NCI-H2107 treated with DMSO at 0.1 percent for 48 hours (cell line): ENCODE measurements at regions not wholly inside any gene's neighbourhood (a gene's known extent, or its start where the extent isn't known, plus 50 kb on each side); places are given as distances from the start of the nearest gene placed in this dataset.

Experiments
- DNase-seq: peaks from one replicate; lab custom pipeline; 2025; ENCODE audit not compliant: unreplicated experiment; lab: John Stamatoyannopoulos, UW

DNA sequence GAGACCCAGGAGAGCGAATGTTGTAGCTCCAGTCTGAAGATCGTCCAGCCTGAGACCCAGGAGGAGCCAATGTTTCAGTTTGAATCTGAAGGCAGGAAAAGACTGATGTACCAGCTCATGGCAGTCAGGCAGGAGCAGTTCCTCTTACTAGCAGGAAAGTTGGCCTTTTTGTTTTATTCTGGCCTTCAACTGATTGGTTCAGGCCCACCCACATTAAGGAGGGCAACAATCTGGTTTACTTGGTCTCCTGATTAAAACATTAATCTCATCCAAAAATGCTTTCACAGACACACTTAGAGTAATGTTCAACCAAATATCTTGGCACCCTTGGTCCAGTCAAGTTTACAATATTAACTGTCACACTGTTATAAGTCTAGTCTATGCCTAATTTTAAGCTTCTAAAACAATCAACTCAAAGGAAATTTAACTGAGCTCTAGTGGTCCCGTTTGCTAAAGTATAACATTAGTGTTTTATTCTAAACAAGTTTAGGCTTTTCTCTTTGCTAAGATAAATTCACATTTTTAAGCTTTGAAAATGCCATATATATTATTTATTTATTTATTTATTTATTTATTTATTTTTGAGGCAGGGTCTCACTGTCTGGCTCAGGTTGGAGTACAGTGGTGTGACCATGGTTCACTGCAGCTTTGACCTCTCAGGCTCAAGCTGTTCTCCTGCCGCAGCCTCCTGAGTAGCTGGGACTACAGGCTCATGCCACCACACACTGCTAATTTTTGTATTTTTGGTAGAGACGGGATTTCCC is 275.5 kb upstream of the SLC35B3 start:
- DNase-seq = no peak

DNA sequence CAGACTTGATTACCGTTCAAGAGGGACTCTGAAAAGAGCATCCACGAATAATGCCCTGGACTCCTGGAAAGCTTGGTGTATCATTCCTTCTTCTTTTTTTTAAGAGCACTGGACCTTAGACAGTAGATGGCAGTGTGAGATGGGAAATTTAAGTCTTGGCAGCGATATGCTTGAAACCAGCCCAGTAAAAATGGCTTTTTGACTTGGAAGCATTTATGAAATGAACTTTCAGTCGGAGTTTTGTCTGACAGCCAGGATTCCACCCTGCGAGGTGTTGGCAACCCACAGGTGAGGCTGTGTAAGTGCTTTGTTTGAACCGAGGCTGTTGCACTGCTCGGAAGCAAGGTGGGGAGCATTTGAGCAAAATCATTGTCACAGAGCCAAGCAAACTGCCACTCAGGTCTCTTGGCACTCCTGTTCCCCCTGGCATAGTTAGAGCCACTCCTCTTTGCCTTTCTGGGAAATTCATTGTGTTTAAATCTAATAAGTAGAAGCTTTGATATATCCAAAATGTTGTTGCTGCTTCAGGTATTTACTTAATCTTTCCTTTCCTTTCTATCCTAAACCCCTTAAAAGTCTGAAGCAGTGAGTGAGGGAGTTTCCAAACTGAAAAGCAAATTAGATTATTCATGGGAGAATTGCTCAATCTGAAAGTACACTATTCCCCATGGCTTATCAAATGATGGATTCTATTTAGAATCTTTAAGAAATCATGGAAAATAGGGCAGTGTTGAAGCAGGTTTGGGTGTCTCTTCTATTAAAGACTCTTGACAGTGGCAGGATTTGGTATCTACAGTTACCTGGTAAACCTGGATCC is 272.8 kb upstream of the SLC35B3 start:
- DNase-seq = peak; percentile 73

DNA sequence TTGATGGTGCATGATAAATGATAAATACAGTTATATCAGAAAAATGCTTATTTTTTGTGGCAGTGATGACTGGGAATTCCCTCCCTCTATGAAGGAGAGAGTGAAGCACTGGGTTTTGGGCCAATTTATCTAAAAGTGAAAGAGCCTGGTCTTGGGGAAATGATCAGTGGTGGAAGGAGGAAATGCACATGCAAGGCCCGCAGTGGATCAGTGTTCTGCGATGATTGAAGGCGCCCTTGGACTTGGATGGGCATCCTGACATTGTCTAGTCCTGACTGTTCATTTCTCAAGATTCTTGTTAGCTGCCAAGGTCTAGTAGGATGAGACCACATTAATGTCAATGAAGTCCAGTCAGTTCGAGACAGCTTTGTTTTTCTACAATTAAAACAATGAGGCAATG is 272.0 kb upstream of the SLC35B3 start:
- no peak for DNase-seq

DNA sequence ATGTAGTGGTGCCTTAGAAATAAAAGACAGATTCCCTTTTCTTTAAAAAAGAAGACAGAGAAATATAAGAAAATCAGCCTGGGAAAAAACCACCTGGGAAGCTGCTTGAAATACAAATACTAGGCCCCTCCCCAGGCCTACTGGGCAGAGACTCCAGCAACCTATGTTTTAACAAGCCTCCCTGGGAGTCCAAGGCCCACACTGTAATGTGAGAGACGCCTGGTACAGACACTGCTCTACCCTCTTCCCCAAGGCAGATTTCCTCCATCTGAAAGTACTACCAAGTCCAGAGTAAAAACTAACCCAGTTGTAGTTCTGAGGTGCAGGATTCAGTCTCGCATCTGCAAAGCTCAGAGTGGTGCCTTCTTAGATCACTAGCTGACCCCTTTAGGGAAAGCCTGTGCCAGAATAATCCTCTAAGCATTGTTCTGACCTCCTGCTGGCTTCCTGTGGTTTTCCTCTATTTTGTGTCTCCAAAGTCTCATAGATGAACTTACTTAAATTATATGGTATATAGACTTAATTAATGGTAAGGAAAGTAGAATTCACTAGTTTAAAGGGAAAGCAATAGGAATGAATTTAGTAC is 270.2 kb upstream of the SLC35B3 start:
- DNase-seq = no peak

DNA sequence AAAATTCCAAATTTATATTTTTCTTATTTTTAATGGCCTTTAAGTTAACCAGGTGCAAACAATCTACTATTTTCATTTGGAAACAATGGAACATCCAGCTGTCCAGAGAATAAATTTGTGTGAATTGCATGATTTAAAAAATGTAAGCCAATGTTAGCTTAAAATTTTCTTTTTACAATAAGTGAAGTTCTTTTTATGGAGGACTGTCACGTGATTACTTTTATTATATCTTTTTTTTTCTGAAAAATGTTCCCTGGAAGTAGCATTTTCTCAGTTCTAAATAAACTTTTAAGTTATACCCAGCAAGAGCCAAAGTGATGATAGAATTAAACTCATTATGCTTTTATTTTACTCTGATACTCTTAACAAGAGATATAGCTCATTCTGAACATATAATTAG is 267.7 kb upstream of the SLC35B3 start:
- no peak for DNase-seq

DNA sequence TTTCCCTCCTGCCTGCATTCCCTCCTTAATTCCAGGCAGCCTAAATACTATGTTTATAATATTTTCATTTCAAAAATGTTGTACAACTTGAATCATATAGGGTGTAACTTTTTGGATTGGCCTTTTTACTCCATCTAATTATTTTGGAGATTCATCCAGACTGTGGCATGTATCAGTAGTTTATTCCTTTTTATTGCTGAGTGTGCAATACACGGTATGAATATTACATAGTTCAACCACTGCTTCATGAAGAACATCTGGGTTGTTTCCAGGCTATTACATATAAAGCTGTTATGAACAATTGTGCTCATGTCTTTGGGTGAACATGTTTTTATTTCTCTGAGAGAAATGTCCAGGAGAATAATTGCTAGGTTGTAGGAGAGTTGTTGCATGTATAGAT is 253.5 kb upstream of the SLC35B3 start:
- DNase-seq = no peak

DNA sequence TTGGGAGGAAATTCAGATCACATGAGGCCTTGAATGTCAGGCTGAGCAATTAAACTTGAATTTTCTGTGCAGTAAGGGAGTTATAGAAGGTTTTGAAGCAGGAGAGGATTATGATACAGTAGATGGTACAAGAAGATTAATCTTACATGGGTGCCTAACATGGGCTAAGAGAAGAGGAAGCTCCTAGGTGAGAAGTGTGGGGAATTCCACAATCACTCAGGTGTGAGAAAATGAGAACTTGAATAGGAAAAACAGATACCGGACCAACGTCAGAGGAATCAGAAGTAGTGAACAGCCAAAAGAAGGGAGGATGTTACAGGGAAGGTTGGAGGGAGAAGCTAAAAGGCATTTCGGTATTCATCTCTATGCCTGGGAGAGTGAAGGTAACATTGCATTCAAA is 250.7 kb upstream of the SLC35B3 start:
- DNase-seq = no peak

DNA sequence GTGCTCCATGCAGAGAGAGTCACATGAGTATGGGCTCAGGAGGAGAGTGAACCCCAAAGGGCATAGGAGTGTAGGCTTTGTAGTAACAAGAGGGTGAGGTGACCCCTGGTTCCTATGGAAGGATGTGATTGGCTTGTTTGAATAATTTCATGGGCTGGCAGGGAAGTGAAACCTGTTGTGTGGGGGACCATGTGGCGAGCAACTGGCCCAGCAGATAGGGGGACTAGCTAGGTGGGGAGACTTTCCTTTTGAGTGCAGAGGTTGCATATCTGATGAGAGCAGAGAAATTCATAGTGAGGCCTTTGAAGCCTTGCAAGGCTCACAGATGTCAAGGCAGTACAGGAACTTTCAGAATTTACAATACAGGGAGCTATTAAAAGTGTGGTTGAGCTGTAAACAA is 247.9 kb upstream of the SLC35B3 start:
- no peak for DNase-seq

DNA sequence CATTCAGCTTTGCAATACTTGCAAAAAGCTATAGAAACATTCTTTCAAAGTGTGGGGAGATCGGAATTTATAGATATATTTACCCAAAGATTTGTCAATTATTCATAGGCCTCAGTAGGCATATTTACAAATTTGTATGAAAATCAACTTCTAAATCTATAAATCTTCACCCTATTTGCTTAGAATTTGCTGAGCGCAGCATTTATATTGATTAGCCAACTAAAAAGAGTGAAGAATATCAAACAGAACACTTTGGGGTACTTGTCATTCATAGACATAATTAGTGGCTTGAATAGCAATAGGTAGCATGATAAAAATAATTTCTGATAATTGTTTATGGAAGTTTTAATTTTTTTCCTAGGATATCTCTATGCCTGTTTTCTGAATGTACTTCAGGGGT is 244.5 kb upstream of the SLC35B3 start:
- no peak for DNase-seq

DNA sequence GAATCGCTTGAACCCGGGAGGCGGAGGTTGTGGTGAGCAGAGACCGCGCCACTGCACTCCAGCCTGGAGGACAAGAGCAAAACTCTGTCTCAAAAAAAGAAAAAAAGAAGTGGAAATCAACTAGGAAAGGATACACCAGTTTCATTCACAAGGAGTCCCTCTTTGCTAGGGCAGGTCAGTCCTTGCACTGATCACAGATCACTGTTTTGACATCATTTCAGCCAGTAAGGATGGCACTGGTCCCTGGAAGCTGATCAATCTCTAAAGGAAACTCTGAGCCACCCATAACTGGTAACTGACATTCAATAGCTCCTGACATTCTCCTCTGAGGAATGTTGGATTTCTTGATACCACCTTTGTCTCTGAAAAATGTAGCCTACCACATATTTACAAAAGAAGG is 243.1 kb upstream of the SLC35B3 start:
- DNase-seq = no peak

DNA sequence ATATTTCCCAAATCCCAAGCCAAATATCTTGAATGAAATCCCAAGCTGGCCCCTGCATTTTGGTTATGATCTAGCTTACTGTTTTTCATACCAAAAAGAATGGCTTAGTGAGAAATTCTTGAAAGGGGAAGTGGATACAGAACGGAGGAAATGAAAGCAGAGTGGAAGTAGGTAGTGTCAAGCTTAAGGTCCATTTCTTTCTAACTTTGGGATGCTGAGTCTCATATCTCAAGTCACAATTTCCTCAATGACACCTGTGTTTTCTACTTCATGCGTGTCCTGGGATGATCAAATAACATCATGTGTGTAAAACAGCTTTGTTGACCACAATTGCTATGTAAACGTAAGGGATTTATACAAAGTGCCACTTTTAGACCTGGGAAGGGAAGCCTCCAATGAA is 238.8 kb upstream of the SLC35B3 start:
- DNase-seq = no peak

DNA sequence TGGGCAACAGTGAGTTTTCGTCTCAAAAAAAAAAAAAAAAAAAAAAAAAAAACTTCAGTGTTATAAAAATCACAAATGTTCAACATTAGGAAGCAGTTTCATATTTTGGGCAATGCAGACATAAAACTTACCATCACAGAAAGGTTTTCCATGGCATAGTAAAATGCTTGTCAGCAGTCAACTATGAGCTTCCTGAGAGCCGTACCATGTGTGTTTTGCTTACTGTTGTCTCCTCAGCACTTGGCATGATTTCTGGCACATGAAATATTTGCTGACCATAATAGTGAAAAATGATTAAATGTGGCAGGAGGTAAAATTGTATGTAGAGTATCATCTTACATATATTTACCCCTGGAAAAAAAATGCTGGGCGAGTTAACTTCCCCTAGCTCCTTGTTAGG is 237.5 kb upstream of the SLC35B3 start:
- no peak for DNase-seq

DNA sequence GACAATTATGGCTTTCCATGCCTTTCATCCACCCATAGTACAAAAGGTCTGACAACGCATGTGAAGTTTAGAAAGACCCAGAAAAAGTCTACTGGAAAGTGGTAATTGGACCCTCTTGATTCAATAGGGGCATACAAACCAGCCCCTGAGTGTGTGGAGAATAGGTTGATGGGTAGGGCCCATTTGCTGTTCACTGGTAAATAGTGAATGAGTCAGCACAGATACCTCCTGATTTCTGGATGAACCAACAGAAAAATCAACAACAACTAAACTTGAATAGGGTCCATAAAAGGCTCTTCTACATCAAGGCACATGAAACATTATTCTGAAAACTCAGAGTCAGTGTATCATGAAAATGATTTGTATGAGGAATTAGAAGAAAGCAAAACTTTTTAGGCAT is 235.4 kb upstream of the SLC35B3 start:
- no peak for DNase-seq

DNA sequence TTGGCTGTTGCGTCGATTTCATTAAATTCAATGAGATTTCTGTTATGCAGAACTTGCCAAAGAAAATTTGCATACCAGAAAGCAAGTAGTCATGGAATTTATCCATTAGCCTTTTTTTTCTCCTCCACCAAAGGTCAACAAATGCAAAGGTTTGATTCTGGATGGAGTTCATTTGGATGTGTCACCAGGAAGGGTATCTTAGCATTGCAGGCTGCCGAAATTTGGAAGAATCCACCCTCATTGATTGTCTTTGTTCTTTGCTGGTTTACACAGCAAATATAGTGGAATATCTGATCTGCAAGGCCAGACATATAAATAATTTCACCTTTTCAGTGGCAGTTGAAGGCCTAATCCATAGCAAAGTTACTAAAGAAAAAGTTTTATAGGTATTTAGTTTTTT is 229.4 kb upstream of the SLC35B3 start:
- no peak for DNase-seq

DNA sequence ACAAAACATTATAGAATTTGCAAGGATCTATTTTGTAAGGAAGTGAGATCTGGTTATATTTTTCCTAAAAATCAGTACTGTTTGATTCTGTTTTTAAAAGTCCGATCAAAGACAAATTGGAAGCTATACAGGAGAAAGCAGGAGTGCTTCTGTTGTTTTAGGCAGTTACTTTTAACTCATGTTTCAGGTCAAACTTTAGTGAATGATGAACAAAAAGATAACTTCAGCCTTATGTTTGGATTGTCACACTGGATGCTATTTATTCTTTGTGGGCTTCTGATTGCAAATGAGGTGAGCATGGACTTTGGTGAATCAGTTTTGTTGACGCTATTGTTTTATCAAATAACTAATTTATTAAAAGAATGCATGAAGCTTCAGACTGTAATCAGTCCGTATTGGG is 228.7 kb upstream of the SLC35B3 start:
- no peak for DNase-seq

DNA sequence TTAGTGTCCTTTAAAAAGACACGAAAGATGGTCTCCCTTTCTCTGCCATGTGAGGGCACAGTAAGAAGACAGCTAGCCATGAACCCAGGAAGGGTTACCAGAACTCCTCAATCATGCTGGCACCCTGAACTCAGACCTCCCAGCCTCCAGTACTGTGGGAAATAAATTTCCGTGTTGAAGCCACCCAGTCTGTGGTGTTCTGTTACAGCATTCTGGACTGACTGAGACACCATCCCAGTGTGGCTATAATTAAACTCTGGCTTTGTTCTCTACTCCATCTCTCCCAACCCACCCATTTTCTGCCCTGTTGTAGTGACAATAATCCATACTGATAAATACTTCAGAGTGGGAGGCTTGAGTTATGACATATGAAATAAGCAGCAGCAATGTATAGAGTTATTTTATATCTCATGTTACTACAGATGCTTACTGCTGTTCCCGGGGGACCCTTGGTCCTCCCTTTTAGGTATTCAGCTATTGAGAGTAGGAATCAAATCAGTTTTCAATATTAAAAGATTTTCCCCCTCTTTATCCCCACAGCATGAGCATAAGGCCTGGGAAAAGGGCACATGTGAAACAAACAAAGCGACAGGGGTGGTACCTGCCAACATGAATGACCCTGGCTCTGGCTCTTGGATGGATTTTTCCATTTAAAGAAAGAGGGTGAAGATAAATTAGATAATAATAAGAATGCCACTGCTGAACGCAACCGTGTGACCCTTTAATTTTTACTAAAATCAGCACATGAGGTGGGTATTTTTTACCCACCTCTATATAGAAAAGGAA is 224.3 kb upstream of the SLC35B3 start:
- no peak for DNase-seq

DNA sequence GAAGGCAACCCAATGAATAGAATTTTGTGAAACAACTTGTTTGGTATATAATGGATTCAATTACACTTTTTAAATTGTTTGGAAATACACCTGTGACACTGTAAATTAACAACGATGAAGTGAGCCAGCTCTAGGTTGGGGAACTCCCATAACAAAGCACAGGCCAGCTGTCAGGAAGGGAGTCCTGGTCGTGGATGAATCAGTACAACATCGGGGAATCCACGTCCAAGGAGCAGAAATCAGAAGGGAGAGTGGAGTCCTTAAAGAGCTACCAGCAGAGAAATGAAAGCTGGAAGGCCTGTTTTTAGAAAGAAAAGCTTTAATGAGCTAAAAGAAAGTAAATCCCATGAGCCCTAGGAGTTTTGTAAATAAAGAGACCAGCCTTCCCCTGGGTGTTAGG is 223.1 kb upstream of the SLC35B3 start:
- peak; percentile 19 for DNase-seq

DNA sequence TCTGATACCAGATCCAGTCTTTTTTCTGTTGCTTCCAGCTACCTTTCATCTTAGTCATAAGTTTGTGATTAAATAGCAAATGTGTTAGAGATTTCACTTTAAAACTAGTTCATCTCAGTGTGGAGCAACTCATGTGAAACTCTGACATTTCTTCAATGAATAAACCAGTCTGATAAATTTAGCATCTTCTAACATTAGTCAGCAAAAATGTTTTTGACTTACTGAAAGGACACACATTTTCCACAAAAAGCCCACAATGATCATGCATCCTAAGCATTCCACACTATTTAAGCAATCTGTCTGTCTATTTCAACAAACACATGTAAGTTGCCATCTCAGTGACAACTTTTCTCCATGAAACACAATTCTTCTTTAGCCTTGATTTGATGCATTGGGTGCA is 222.2 kb upstream of the SLC35B3 start:
- DNase-seq = no peak

DNA sequence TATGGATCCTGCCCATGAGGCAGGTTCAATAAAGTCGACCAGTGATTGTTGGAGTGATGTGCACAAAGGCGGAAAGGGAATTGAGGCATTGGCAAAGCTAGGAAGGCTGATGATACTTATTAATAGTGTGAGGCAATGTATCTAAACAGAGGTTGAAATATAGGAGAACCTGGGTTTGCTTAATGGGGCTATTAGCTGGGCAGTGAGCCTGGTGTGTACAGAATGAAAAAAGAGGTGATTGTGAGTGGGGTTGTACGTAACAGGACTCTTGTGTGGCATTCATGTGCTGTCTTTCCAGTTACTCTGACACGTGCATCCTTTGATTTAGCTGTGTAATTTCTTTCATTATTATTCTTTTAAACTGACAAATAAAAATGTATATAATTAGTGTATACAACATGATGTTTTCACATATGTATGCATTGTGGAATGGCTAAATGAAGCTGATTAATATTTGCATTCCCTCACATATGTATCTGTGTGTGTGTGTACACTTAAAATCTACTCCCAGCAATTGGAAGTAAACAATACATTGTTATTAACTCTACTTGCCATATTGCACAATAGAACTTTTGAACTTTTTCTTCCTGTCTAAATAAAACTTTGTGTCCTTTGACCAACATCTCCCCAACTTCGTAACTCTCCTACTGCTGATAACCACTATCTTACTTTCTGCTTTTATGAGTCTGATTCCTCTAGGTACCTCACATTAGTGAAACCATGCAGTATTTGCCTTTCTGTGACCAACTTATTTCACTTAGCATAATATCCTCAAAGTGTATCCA is 220.5 kb upstream of the SLC35B3 start:
- no peak for DNase-seq

DNA sequence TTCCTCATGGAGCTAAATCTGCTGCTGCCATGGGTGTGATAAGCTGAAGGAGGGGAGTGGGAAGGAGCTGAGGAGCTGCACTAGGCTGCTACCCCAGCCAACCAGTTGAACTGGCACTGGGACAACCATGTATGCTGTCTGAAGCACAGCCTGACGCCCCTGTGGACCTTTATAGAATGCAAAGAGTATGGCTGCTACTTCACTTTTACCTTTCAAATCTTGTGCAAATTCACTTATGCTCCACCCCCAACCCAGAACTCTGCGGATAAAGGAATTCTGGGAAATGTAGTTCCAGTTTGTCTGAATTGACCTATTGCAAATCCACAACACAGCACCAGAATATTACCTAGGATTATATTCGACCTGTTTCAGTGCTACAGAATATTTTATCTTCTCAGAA is 217.4 kb upstream of the SLC35B3 start:
- no peak for DNase-seq

DNA sequence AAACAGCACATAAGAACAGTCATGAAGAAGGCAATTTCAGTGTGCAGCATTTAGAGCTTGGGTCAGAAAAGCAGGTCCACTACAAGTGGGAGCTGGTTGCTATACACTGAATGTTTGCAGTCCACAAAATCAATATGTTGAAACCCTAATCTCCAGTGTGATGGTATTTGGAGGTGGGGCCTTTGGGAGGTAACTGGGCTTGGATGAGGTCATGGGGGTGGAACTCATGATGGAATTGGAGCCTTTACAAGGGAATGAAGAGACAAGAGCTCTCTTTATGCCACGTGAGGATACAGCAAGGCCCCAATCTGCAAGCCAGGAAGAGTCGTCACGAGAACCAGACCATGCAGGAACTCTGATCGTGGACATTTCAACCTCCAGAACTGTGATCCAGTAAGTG is 216.7 kb upstream of the SLC35B3 start:
- no peak for DNase-seq
